B cell (primary cell): ENCODE measurements at regions not wholly inside any gene's neighbourhood (a gene's known extent, or its start where the extent isn't known, plus 50 kb on each side); places are given as distances from the start of the nearest gene placed in this dataset.

Experiments used
- ATAC-seq: fragments of 200-7000 bp; cut with Tn5 transposase; one replicate; pipeline ENCODE4 v1.10.0; 2021; ENCODE audit warnings: low read depth, mild to moderate bottlenecking, moderate number of reproducible peaks, moderate library complexity
- CTCF ChIA-PET: fragments of 350-600 bp; sonication (Branson Sonifier 250); formaldehyde crosslinking; loops from one replicate; lab custom pipeline; 2021; ENCODE audit warnings: antibody characterized with exemption, inconsistent platforms; lab: Charles Lee
- POLR2A ChIA-PET: fragments of 350-600 bp; sonication (Branson Sonifier 250); formaldehyde crosslinking; loops from one replicate; lab custom pipeline; 2021; ENCODE audit warnings: antibody characterized with exemption; lab: Charles Lee
- DNase-seq: peaks from one replicate; pipeline ENCODE4 v3.0.0; 2013
- H2AFZ ChIP-seq: 2 replicates; pipeline ENCODE4 v1.6.1; 2012; ENCODE audit warnings: mild to moderate bottlenecking, low read depth, low read length; ENCODE audit not compliant: insufficient read depth, poor library complexity, severe bottlenecking
- H3K27ac ChIP-seq, 2 donors: 1 replicate in 1 of 2; 2 replicates in 1 of 2; pipeline ENCODE4 v1.5.1; 2012 to 2013; ENCODE audit warnings: low read length in 2 of 2, mild to moderate bottlenecking in 2 of 2, moderate library complexity in 1 of 2
- H3K27me3 ChIP-seq, 4 experiments: fragments of 200-600 bp in 1 of 4; sonication (generic) in 1 of 4; replicated peaks in 1 of 4; 1 replicate in 2 of 4; 2 replicates in 2 of 4; pipeline versions ENCODE4 v1.6.1 to v1.7.0; 2013 to 2016; ENCODE audit warnings: low read length in 3 of 4, mild to moderate bottlenecking in 2 of 4, mixed read lengths in 1 of 4, moderate library complexity in 1 of 4; ENCODE audit not compliant: insufficient read depth in 4 of 4, control insufficient read depth in 3 of 4; ENCODE audit errors: control extremely low read depth in 1 of 4
- H3K36me3 ChIP-seq, 2 experiments: replicated peaks in 1 of 2; 1 replicate in 1 of 2; 2 replicates in 1 of 2; pipeline versions ENCODE4 v1.6.1 to v1.7.1; 2013; ENCODE audit warnings: low read length in 1 of 2; ENCODE audit not compliant: insufficient read depth in 2 of 2, control insufficient read depth in 1 of 2; ENCODE audit errors: control extremely low read depth in 1 of 2, extremely low read depth in 1 of 2
- H3K4me1 ChIP-seq, 2 donors: fragments of 200-600 bp in 1 of 2; sonication (generic) in 1 of 2; 1 replicate in 1 of 2; 2 replicates in 1 of 2; pipeline versions ENCODE4 v1.5.1 to v1.6.1; 2013 to 2017; ENCODE audit warnings: low read length in 2 of 2; ENCODE audit not compliant: control insufficient read depth in 2 of 2, insufficient read depth in 2 of 2
- H3K4me2 ChIP-seq: replicated peaks from 2 replicates; pipeline ENCODE3; 2012; ENCODE audit warnings: mild to moderate bottlenecking, low read depth, low read length; ENCODE audit not compliant: poor library complexity, severe bottlenecking
- H3K4me3 ChIP-seq, 5 experiments: fragments of 200-600 bp in 1 of 5; sonication (generic) in 1 of 5; 1 replicate in 3 of 5; 2 replicates in 2 of 5; pipeline versions ENCODE4 v1.5.1 to v1.7.0; 2011 to 2016; ENCODE audit warnings: low read length in 4 of 5, mild to moderate bottlenecking in 4 of 5, low read depth in 2 of 5, control low read depth in 1 of 5, moderate library complexity in 1 of 5; ENCODE audit not compliant: insufficient read depth in 1 of 5; ENCODE audit errors: control extremely low read depth in 1 of 5, extremely low read depth in 1 of 5
- H3K79me2 ChIP-seq: fragments of 200-600 bp; sonication (generic); one replicate; pipeline ENCODE4 v1.6.0; 2016; ENCODE audit warnings: low read length; ENCODE audit not compliant: control insufficient read depth, insufficient read depth
- H3K9ac ChIP-seq: fragments of 200-600 bp; sonication (generic); 2 replicates; pipeline ENCODE4 v1.6.1; 2017; ENCODE audit warnings: mild to moderate bottlenecking, low read length, moderate library complexity
- H3K9me3 ChIP-seq, 3 donors: one replicate each; pipeline versions ENCODE4 v1.6.1 to v1.7.1; 2013; ENCODE audit warnings: low read length in 2 of 3; ENCODE audit not compliant: control insufficient read depth in 2 of 3, insufficient read depth in 1 of 3; ENCODE audit errors: control extremely low read depth in 1 of 3
- H4K20me1 ChIP-seq: 2 replicates; pipeline ENCODE4 v1.6.0; 2012; ENCODE audit warnings: mild to moderate bottlenecking, low read length; ENCODE audit not compliant: insufficient read depth, control insufficient read depth, poor library complexity, severe bottlenecking
- H3K27ac Mint-ChIP-seq: one replicate; pipeline ENCODE4 v1.8.0; 2021; ENCODE audit warnings: mixed read lengths
- H3K27me3 Mint-ChIP-seq: one replicate; pipeline ENCODE4 v1.8.0; 2021; ENCODE audit warnings: mixed read lengths
- H3K4me1 Mint-ChIP-seq: one replicate; pipeline ENCODE4 v1.8.0; 2021; ENCODE audit warnings: mixed read lengths
- H3K4me3 Mint-ChIP-seq: one replicate; pipeline ENCODE4 v1.8.0; 2021; ENCODE audit warnings: mixed read lengths
- H3K9me3 Mint-ChIP-seq: one replicate; pipeline ENCODE4 v1.8.0; 2022; ENCODE audit warnings: mixed read lengths; ENCODE audit not compliant: insufficient read depth
- EZH2 ChIP-seq: IDR thresholded peaks from 2 replicates; pipeline ENCODE4 v1.6.1; 2012; ENCODE audit warnings: borderline replicate concordance, low read depth, mild to moderate bottlenecking, moderate library complexity, low read length; ENCODE audit not compliant: insufficient read depth, poor library complexity, severe bottlenecking
- WGBS: methylation state at CpG from one replicate; pipeline ENCODE4 v1.1.5; 2013; ENCODE audit warnings: missing lambda C conversion rate; ENCODE audit not compliant: insufficient coverage; 5-methylcytosine and 5-hydroxymethylcytosine counted together
- intact Hi-C: fragments of 100-400 bp; cut with micrococcal nuclease; formaldehyde crosslinking; loops from one replicate; pipeline ENCODE4 v1.10.0; 2022
- TF ChIP-seq, protein P1 (sequence below): fragments of 200-600 bp; IDR thresholded peaks from one replicate; pipeline ENCODE4 v1.8.0; 2022; ENCODE audit warnings: antibody characterized with exemption, mild to moderate bottlenecking

DNA sequence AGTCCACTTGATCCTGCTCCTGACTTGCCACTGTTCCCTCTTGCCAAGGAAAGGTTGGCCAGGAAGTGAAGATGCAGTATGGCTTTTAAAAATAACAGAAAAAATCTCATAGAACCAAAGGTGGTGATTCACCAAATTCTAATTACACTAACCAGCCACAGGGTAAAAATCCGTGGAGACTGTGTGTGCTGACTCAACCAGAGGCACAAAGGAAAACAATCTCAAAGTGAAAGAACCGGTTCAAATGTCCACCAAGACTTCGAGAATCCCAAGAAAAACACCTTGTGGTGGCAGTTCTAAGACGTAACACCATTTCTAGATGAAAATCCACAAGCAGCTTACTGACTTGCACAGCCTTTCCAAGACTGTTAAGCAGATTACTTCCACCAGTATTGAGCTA lies 279.1 kb downstream of the TLE1 start:
- ATAC-seq: no peak
- intact Hi-C loops: no loop called here
- H3K4me1 Mint-ChIP-seq: no peaks in the 10 kb centered on the region
- Histone ChIP-seq H3K4me3 (no peak overlapping the region), H3K79me2 (no peaks in the 10 kb centered on the region), H3K27me3 (no peaks in the 10 kb centered on the region), H2AFZ (no peak overlapping the region), H3K4me1 (no peaks in the 10 kb centered on the region), H3K9me3 (no peaks in the 10 kb centered on the region), H3K4me2 (no peak overlapping the region), H3K27ac (no peak overlapping the region), H3K36me3 (no peaks in the 10 kb centered on the region), H4K20me1 (no peaks in the 10 kb centered on the region), H3K9ac (no peak overlapping the region)
- 66% methylated on average over 4 of the region's 4 CpGs for WGBS
- TF ChIP-seq, protein P1, sequence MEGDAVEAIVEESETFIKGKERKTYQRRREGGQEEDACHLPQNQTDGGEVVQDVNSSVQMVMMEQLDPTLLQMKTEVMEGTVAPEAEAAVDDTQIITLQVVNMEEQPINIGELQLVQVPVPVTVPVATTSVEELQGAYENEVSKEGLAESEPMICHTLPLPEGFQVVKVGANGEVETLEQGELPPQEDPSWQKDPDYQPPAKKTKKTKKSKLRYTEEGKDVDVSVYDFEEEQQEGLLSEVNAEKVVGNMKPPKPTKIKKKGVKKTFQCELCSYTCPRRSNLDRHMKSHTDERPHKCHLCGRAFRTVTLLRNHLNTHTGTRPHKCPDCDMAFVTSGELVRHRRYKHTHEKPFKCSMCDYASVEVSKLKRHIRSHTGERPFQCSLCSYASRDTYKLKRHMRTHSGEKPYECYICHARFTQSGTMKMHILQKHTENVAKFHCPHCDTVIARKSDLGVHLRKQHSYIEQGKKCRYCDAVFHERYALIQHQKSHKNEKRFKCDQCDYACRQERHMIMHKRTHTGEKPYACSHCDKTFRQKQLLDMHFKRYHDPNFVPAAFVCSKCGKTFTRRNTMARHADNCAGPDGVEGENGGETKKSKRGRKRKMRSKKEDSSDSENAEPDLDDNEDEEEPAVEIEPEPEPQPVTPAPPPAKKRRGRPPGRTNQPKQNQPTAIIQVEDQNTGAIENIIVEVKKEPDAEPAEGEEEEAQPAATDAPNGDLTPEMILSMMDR: no peak
- TF ChIP-seq EZH2: no peak
- ChIA-PET POLR2A (no interaction called here), CTCF (no interaction called here)
- no peak overlapping the region for H3K4me3 Mint-ChIP-seq
- no peak overlapping the region for H3K27ac Mint-ChIP-seq
- no peaks in the 10 kb centered on the region for H3K27me3 Mint-ChIP-seq
- peaks cover 3% of the 10 kb centered on the region for H3K9me3 Mint-ChIP-seq
- no peak for DNase-seq

DNA sequence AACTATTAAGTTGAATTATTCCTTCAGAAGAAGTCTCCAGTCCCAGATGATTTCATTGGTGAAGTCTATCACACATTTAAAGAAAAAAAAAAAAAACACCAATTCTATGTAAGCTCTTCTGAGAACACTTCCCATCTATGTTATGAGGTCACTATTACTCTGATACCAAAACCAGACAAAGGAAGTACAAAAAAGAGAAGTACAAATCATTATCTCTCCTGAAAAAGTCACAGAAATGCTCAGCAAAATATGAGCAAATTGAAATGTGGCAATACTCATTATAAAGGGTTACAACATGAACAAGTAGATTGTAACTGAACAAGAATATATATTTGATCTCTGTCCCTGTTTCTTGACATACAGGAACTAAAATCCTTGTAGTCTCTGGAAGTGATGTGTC lies 280.4 kb downstream of the TLE1 start:
- TF ChIP-seq, protein P1: no peak
- no peak for TF ChIP-seq EZH2
- ChIA-PET CTCF (no interaction called here), POLR2A (no interaction called here)
- Mint-ChIP-seq H3K4me3 (no peak overlapping the region), H3K9me3 (peaks cover 3% of the 10 kb centered on the region), H3K27me3 (peaks cover 6% of the 10 kb centered on the region), H3K4me1 (no peaks in the 10 kb centered on the region), H3K27ac (no peak overlapping the region)
- Histone ChIP-seq H3K27me3 (no peaks in the 10 kb centered on the region), H4K20me1 (no peaks in the 10 kb centered on the region), H3K9ac (no peak overlapping the region), H3K9me3 (no peaks in the 10 kb centered on the region), H3K79me2 (no peaks in the 10 kb centered on the region), H3K4me3 (no peak overlapping the region), H3K4me1 (no peaks in the 10 kb centered on the region), H3K36me3 (no peaks in the 10 kb centered on the region), H3K4me2 (no peak overlapping the region), H2AFZ (no peak overlapping the region), H3K27ac (no peak overlapping the region)
- no peak for DNase-seq
- intact Hi-C loops: no loop called here
- no peak for ATAC-seq
